ENCODE measurements at regions not wholly inside any gene's neighbourhood (a gene's known extent, or its start where the extent isn't known, plus 50 kb on each side); places are given as distances from the start of the nearest gene placed in this dataset.

GRCh38 chr12:131460520-131460919 lies 250.4 kb upstream of the SFSWAP start:
- no peak for TF ChIP-seq SMC3 (conservative IDR thresholded peaks at IDR 0.05; ENCODE audit: poor library complexity)
- TF ChIP-seq CTCF (IDR thresholded peaks at IDR 0.05; ENCODE audit: poor library complexity, severe bottlenecking): no peak
- no peak for TF ChIP-seq TAF1 (IDR thresholded peaks at IDR 0.05; ENCODE audit: low read depth)
- TF ChIP-seq REST (IDR thresholded peaks at IDR 0.05; ENCODE audit: borderline replicate concordance): no peak

All from neural cell (in vitro differentiated cells).